K562 (cell line): ENCODE measurements at regions not wholly inside any gene's neighbourhood (a gene's known extent, or its start where the extent isn't known, plus 50 kb on each side); places are given as distances from the start of the nearest gene placed in this dataset.

ENCODE experiments used
- ATAC-seq: fragments of 200-7000 bp; cut with Tn5 transposase; 3 replicates; pipeline ENCODE4 v1.9.1; 2020; ENCODE audit warnings: moderate library complexity
- BruUV-seq: library from RNA; stranded (reverse); fragments of 400-500 nt; replicated peaks from 2 replicates; lab custom pipeline; 2021; lab: Mats Ljungman, UMichigan
- CTCF ChIA-PET: fragments of 300-600 bp; formaldehyde crosslinking; extraction: SDS; loops from one replicate; lab custom pipeline; 2021; ENCODE audit warnings: low intra/inter-chr PET ratio; lab: Yijun Ruan, JAX
- POLR2A ChIA-PET: fragments of 300-600, 350-650 bp; sonication (Branson Sonifier 250); formaldehyde crosslinking; extraction: SDS; loops from one replicate; lab custom pipeline; 2021; ENCODE audit warnings: antibody characterized with exemption, inconsistent platforms; lab: Yijun Ruan, JAX
- DNase-seq, 4 experiments: peaks; one replicate each; pipeline versions ENCODE4 v3.0.0 to v3.0.0-alpha.2; 2011 to 2018; ENCODE audit warnings: low spot score in 3 of 4, mixed read lengths in 3 of 4; ENCODE audit errors: extremely low read depth in 1 of 4
- FAIRE-seq: peaks from 2 replicates; lab custom pipeline; 2011; peaks lifted over from hg19 to GRCh38; lab: Jason Lieb, UNC
- H2AFZ ChIP-seq: 2 replicates; pipeline ENCODE4 v1.6.0; 2011; ENCODE audit warnings: low read depth, low read length, control low read depth, inconsistent platforms
- H3K27ac ChIP-seq: fragments of 200-600 bp; 3 replicates; pipeline ENCODE4 v1.8.0; 2011; ENCODE audit warnings: low read depth, mild to moderate bottlenecking, control low read depth, inconsistent platforms, low read length, moderate library complexity, mixed read lengths; ENCODE audit errors: extremely low read depth
- H3K27me3 ChIP-seq, 2 experiments: fragments of 300-600 bp in 1 of 2; 2 replicates in 1 of 2; 3 replicates in 1 of 2; pipeline versions ENCODE4 v1.6.0 to v1.8.0; 2011; ENCODE audit warnings: inconsistent platforms in 2 of 2, low read length in 2 of 2, mild to moderate bottlenecking in 1 of 2, mixed read lengths in 1 of 2, moderate library complexity in 1 of 2; ENCODE audit not compliant: control insufficient read depth in 2 of 2, insufficient read depth in 2 of 2
- H3K36me3 ChIP-seq: fragments of 300-600 bp; 3 replicates; pipeline ENCODE4 v1.8.0; 2011; ENCODE audit warnings: mild to moderate bottlenecking, low read length, inconsistent platforms; ENCODE audit not compliant: control insufficient read depth, insufficient read depth
- H3K4me1 ChIP-seq, 2 experiments: fragments of 200-600 bp in 1 of 2; replicated peaks in 1 of 2; 2 replicates in 1 of 2; 3 replicates in 1 of 2; pipeline versions ENCODE4 v1.5.1 to v1.8.0; 2011; ENCODE audit warnings: inconsistent platforms in 2 of 2, low read length in 2 of 2, mild to moderate bottlenecking in 1 of 2, mixed read lengths in 1 of 2, moderate library complexity in 1 of 2; ENCODE audit not compliant: control insufficient read depth in 2 of 2, insufficient read depth in 2 of 2
- H3K4me2 ChIP-seq: 2 replicates; pipeline ENCODE4 v1.6.1; 2011; ENCODE audit warnings: low read length, control low read depth, inconsistent platforms, mixed read lengths; ENCODE audit not compliant: insufficient read depth
- H3K4me3 ChIP-seq: fragments of 200-600 bp; sonication (generic), shearing (Covaris generic); 2 replicates; pipeline ENCODE4 v1.5.1; 2016; ENCODE audit warnings: control low read depth, inconsistent platforms
- H3K79me2 ChIP-seq: fragments of 200-600 bp; 3 replicates; pipeline ENCODE4 v1.8.0; 2011; ENCODE audit warnings: low read length, inconsistent platforms; ENCODE audit not compliant: control insufficient read depth, insufficient read depth
- H3K9ac ChIP-seq, 2 experiments: 2 replicates each; pipeline versions ENCODE4 v1.6.0 to v1.6.1; 2011; ENCODE audit warnings: low read depth in 2 of 2, low read length in 2 of 2, control low read depth in 1 of 2, inconsistent platforms in 1 of 2, mild to moderate bottlenecking in 1 of 2, mixed read lengths in 1 of 2; ENCODE audit not compliant: insufficient read depth in 1 of 2
- H3K9me1 ChIP-seq: one replicate; pipeline ENCODE4 v1.6.0; 2011; ENCODE audit warnings: inconsistent platforms, mild to moderate bottlenecking, low read length, moderate library complexity; ENCODE audit not compliant: control insufficient read depth, insufficient read depth
- H3K9me3 ChIP-seq: replicated peaks from 2 replicates; pipeline ENCODE4 v1.5.1; 2011; ENCODE audit warnings: low read depth, low read length, inconsistent platforms; ENCODE audit not compliant: control insufficient read depth, insufficient read depth
- H4K20me1 ChIP-seq: replicated peaks from 2 replicates; pipeline ENCODE4 v1.6.1; 2011; ENCODE audit warnings: low read length, inconsistent platforms, mixed read lengths; ENCODE audit not compliant: control insufficient read depth, insufficient read depth
- ARNT ChIP-seq, 2 experiments: fragments of 450-650 bp; IDR thresholded peaks; 2 replicates each; pipeline ENCODE4 v1.6.1; 2016; ENCODE audit warnings: mild to moderate bottlenecking in 1 of 2
- BACH1 ChIP-seq: fragments of 200-800 bp; sonication (Bioruptor generic); IDR thresholded peaks from 2 replicates; pipeline ENCODE4 v1.6.1; 2016; ENCODE audit warnings: missing genetic modification characterization, missing compliant biosample characterization
- E4F1 ChIP-seq: fragments of 250-450 bp; sonication (Bioruptor Pico); IDR thresholded peaks from 2 replicates; pipeline ENCODE4 v1.5.0; 2021; ENCODE audit warnings: mild to moderate bottlenecking, borderline replicate concordance
- HMGN3 ChIP-seq: IDR thresholded peaks from 2 replicates; pipeline ENCODE4 v1.6.1; 2011; ENCODE audit warnings: borderline replicate concordance, low read depth, mild to moderate bottlenecking, mixed read lengths, low read length; ENCODE audit not compliant: insufficient read length; ENCODE audit errors: extremely low read depth
- LARP7 ChIP-seq: fragments of 450-650 bp; IDR thresholded peaks from 2 replicates; pipeline ENCODE4 v1.6.1; 2016
- PHF21A ChIP-seq: fragments of 450-650 bp; IDR thresholded peaks from 2 replicates; pipeline ENCODE4 v1.6.1; 2017; ENCODE audit warnings: low read depth, borderline replicate concordance
- RBM25 ChIP-seq: fragments of 200-400 bp; formaldehyde crosslinking; IDR thresholded peaks from 2 replicates; pipeline ENCODE4 v1.6.1; 2018; ENCODE audit warnings: low read length, low read depth, moderate library complexity; ENCODE audit not compliant: severe bottlenecking
- RFX7 ChIP-seq: fragments of 250-450 bp; sonication (Bioruptor Pico); IDR thresholded peaks from 2 replicates; pipeline ENCODE4 v1.5.1; 2021; ENCODE audit warnings: mild to moderate bottlenecking
- TCFL5 ChIP-seq: fragments of 250-450 bp; sonication (Bioruptor Pico); conservative IDR thresholded peaks from 2 replicates; pipeline ENCODE4 v1.6.1; 2021; ENCODE audit warnings: mild to moderate bottlenecking, moderate library complexity, matching md5 sums
- THAP7 ChIP-seq: fragments of 250-450 bp; sonication (Bioruptor Pico); IDR thresholded peaks from 2 replicates; pipeline ENCODE4 v1.5.0; 2021
- TRIM24 ChIP-seq, 2 experiments: fragments of 450-650 bp; IDR thresholded peaks; 2 replicates each; pipeline ENCODE4 v1.6.1; 2016
- XRCC5 ChIP-seq: fragments of 200-400 bp; formaldehyde crosslinking; IDR thresholded peaks from 2 replicates; pipeline ENCODE4 v1.6.1; 2017; ENCODE audit warnings: low read depth, mild to moderate bottlenecking, low read length
- ZNF449 ChIP-seq: fragments of 250-450 bp; sonication (Bioruptor Pico); IDR thresholded peaks from 2 replicates; pipeline ENCODE4 v1.8.0; 2022; ENCODE audit warnings: moderate library complexity, mild to moderate bottlenecking, inconsistent platforms
- ZNF561 ChIP-seq: fragments of 450-650 bp; formaldehyde crosslinking; conservative IDR thresholded peaks from 2 replicates; pipeline ENCODE4 v1.4.0; 2020; ENCODE audit warnings: mild to moderate bottlenecking, moderate library complexity
- ZNF583 ChIP-seq: fragments of 250-450 bp; sonication (Bioruptor Pico); IDR thresholded peaks from 2 replicates; pipeline ENCODE4 v1.4.0; 2020
- ZNF764 ChIP-seq: fragments of 250-450 bp; sonication (Bioruptor Pico); IDR thresholded peaks from 2 replicates; pipeline ENCODE4 v1.4.0; 2020; ENCODE audit warnings: low read depth, mild to moderate bottlenecking, moderate library complexity
- WGBS: fragments of 100-300 bp; shearing (Covaris generic); methylation state at CpG from one replicate; pipeline ENCODE4 v1.1.6; 2016; ENCODE audit warnings: low coverage, mixed read lengths; ENCODE audit not compliant: insufficient coverage; ENCODE audit errors: missing lambda C conversion rate; 5-methylcytosine and 5-hydroxymethylcytosine counted together
- in situ Hi-C: fragments of 300-500 bp; cut with MboI; formaldehyde crosslinking; loops from 4 replicates; pipeline ENCODE4 v1.15.0; 2018; ENCODE audit warnings: inconsistent platforms, mixed read lengths
- intact Hi-C: fragments of 100-400 bp; cut with micrococcal nuclease; formaldehyde crosslinking; loops from 2 replicates; pipeline ENCODE4 v1.14.2; 2022

GRCh38 chr5:67771791-67772190 lies 443.8 kb upstream of the PIK3R1 start:
- H3K4me1 ChIP-seq = peaks cover 0 to 11% of the 10 kb centered on the region in 2 experiments; a peak in 3 of 5 replicates
- H3K27me3 ChIP-seq = no peaks in the 10 kb centered on the region
- 14% methylated on average over 5 of the region's 6 CpGs for whole genome bisulfite sequencing
- no peak for FAIRE-seq
- TF ChIP-seq E4F1 (CRISPR knock-in tag) (no peak), TCFL5 (CRISPR knock-in tag) (no peak), ZNF561 (CRISPR knock-in tag) (no peak), PHF21A (no peak), ARNT (IDR thresholded peaks at IDR 0.05) (no peak), TRIM24 (IDR thresholded peaks at IDR 0.05) (no peak), HMGN3 (no peak), RBM25 (no peak), THAP7 (CRISPR knock-in tag) (no peak), RFX7 (no peak), LARP7 (no peak), ZNF449 (CRISPR knock-in tag) (no peak), ZNF764 (CRISPR knock-in tag) (no peak), XRCC5 (no peak), ZNF583 (CRISPR knock-in tag) (no peak), BACH1 (tag) (no peak)
- BruUV-seq = no TSS peak
- H3K36me3 ChIP-seq = no peaks in the 10 kb centered on the region
- DNase-seq = no peak
- intact Hi-C loops = no loop called here
- no peak overlapping the region for H3K9ac ChIP-seq
- H3K4me2 ChIP-seq = no peak overlapping the region
- H3K9me1 ChIP-seq = no peaks in the 10 kb centered on the region
- H3K79me2 ChIP-seq = no peaks in the 10 kb centered on the region
- H4K20me1 ChIP-seq = no peaks in the 10 kb centered on the region
- ATAC-seq = no peak
- in situ Hi-C loops = no loop called here
- no peak overlapping the region for H2AFZ ChIP-seq
- ChIA-PET POLR2A (no interaction called here), CTCF (no interaction called here)
- H3K4me3 ChIP-seq = no peak overlapping the region
- no peaks in the 10 kb centered on the region for H3K9me3 ChIP-seq
- no peak overlapping the region for H3K27ac ChIP-seq
